ENCODE measurements at regions not wholly inside any gene's neighbourhood (a gene's known extent, or its start where the extent isn't known, plus 50 kb on each side); places are given as distances from the start of the nearest gene placed in this dataset.
"Not testable (repeated sequence)": the region's sequence is repeated elsewhere in the genome, so short reads cannot be mapped to it uniquely, and the experiment has no call there.

- no peak overlapping the region for H3K4me3 ChIP-seq (ENCODE audit: control insufficient read depth, low read depth, low read length)
- no peak for DNase-seq (ENCODE audit: low read depth)
- no peak for TF ChIP-seq CTCF (conservative IDR thresholded peaks at IDR 0.05; ENCODE audit: control insufficient read depth, insufficient read depth, low read depth, low read length)
Observed at GRCh38 chr2:226303707-226304106, 495.9 kb downstream of the IRS1 start.

GRCh38 chr2:226300196-226300886 lies 499.3 kb downstream of the IRS1 start:
- DNase-seq (ENCODE audit: low read depth): no peak
- no peak overlapping the region for H3K4me3 ChIP-seq (ENCODE audit: control insufficient read depth, low read depth, low read length)
- no peak for TF ChIP-seq CTCF (conservative IDR thresholded peaks at IDR 0.05; ENCODE audit: control insufficient read depth, insufficient read depth, low read depth, low read length)

- H3K4me3 ChIP-seq (ENCODE audit: control insufficient read depth, low read depth, low read length): no peak overlapping the region
- no peak for DNase-seq (ENCODE audit: low read depth)
- no peak for TF ChIP-seq CTCF (conservative IDR thresholded peaks at IDR 0.05; ENCODE audit: control insufficient read depth, insufficient read depth, low read depth, low read length)
Observed at GRCh38 chr2:226299771-226300170, 499.8 kb downstream of the IRS1 start.

GRCh38 chr2:226295681-226296080 lies 503.9 kb downstream of the IRS1 start:
- no peak for TF ChIP-seq CTCF (conservative IDR thresholded peaks at IDR 0.05; ENCODE audit: control insufficient read depth, insufficient read depth, low read depth, low read length)
- DNase-seq (ENCODE audit: low read depth): no peak
- no peak overlapping the region for H3K4me3 ChIP-seq (ENCODE audit: control insufficient read depth, low read depth, low read length)

GRCh38 chr2:226295123-226295522 lies 504.5 kb downstream of the IRS1 start:
- DNase-seq (ENCODE audit: low read depth): no peak
- no peak for TF ChIP-seq CTCF (conservative IDR thresholded peaks at IDR 0.05; ENCODE audit: control insufficient read depth, insufficient read depth, low read depth, low read length)
- H3K4me3 ChIP-seq (ENCODE audit: control insufficient read depth, low read depth, low read length): no peak overlapping the region

GRCh38 chr2:226291281-226291680 lies 508.3 kb downstream of the IRS1 start:
- H3K4me3 ChIP-seq (ENCODE audit: control insufficient read depth, low read depth, low read length); DNase-seq (ENCODE audit: low read depth): not testable (repeated sequence)

GRCh38 chr2:226286916-226287315 lies 512.7 kb downstream of the IRS1 start:
- DNase-seq (ENCODE audit: low read depth): no peak
- no peak for TF ChIP-seq CTCF (conservative IDR thresholded peaks at IDR 0.05; ENCODE audit: control insufficient read depth, insufficient read depth, low read depth, low read length)
- H3K4me3 ChIP-seq (ENCODE audit: control insufficient read depth, low read depth, low read length): no peak overlapping the region
